IPS-15b (cell line): ENCODE measurements at regions not wholly inside any gene's neighbourhood (a gene's known extent, or its start where the extent isn't known, plus 50 kb on each side); places are given as distances from the start of the nearest gene placed in this dataset.
A peak's percentile ranks its signal among the peaks of the same experiment; 100 is the strongest.

Source experiments
- H3K27me3 ChIP-seq: one replicate; pipeline ENCODE4 v1.6.1; 2013; ENCODE audit warnings: low read length; ENCODE audit not compliant: control insufficient read depth, insufficient read depth
- H3K36me3 ChIP-seq: one replicate; pipeline ENCODE4 v1.6.1; 2013; ENCODE audit warnings: low read length; ENCODE audit not compliant: control insufficient read depth, insufficient read depth
- H3K4me1 ChIP-seq: one replicate; pipeline ENCODE4 v1.6.1; 2013; ENCODE audit warnings: mild to moderate bottlenecking, low read length; ENCODE audit not compliant: control insufficient read depth, insufficient read depth
- H3K4me3 ChIP-seq: one replicate; pipeline ENCODE4 v1.5.1; 2013; ENCODE audit warnings: low read depth, low read length
- H3K9ac ChIP-seq: one replicate; pipeline ENCODE4 v1.6.1; 2013; ENCODE audit warnings: low read depth, mild to moderate bottlenecking, low read length
- H3K9me3 ChIP-seq: one replicate; pipeline ENCODE4 v1.6.1; 2013; ENCODE audit warnings: mild to moderate bottlenecking, low read length; ENCODE audit not compliant: control insufficient read depth, insufficient read depth

DNA sequence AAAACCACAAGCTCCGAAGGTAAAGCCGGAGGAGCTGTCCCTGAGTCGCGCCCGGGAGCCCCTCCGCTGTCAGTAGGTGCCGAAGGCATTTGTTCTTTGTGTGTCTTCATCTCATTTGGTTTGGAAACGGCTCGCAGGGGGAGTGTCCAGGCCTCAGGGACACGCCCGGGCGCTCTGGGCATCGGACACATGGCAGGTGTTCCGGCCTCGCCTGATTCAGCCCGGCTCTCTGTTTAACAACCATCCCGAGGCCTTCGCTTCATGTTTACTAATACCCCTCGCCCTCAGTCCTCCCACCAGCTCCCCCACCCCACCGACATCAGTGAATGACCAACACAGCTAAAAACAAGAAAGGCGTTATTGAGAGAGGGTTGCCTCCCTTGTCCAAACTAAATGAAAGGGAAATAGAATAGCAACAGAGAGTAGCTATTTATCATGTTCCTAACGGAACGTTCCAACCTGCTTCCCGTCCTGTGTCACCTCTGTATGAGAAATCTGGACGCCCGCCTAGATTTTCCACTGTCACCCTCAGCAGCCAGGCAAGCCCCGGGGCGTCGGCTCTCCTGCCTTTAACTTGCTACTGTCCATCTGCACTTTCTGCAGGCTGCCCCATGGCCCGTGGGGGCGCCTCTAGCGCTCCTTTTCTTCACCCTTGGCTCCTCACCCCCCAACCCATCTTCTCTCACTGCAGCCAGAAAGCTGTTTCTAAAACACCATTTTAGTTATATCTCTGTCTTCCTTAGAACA, 73.9 kb downstream of the MYCN start:
- no peaks in the 10 kb centered on the region for H3K36me3 ChIP-seq
- no peaks in the 10 kb centered on the region for H3K9me3 ChIP-seq
- H3K27me3 ChIP-seq: no peaks in the 10 kb centered on the region
- no peak overlapping the region for H3K4me3 ChIP-seq
- peaks cover 5% of the 10 kb centered on the region for H3K4me1 ChIP-seq
- no peak overlapping the region for H3K9ac ChIP-seq

DNA sequence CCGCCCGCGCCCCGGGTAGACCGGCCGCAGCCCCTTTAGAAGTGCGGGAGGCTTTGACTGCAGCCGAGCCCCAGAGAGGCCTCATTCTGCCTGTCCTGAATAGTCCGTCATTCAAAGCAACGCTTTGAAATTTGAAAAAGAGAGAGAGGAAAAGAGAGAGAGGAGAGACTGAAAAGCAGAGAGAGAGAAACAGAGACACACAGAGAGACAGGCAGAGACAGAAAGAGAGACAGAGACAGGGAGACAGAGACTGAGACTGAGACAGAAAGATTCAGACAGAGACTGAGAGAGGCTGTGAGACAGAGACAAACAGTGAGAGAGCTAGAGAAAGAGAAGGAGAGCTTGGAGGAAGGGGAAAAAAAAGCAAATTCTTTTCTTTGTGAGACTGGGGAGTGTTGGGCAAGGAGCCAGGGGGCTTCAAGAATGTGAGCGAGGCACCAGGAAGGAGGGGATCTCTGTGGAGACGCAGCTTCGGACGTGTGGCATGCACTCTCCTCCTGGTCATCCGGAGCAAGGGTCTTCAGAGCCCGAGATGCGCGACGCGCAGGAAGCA, 73.1 kb downstream of the MYCN start:
- Histone ChIP-seq H3K36me3 (no peaks in the 10 kb centered on the region), H3K9me3 (no peaks in the 10 kb centered on the region), H3K27me3 (no peaks in the 10 kb centered on the region), H3K4me3 (no peak overlapping the region), H3K4me1 (peaks cover 5% of the 10 kb centered on the region), H3K9ac (no peak overlapping the region)

DNA sequence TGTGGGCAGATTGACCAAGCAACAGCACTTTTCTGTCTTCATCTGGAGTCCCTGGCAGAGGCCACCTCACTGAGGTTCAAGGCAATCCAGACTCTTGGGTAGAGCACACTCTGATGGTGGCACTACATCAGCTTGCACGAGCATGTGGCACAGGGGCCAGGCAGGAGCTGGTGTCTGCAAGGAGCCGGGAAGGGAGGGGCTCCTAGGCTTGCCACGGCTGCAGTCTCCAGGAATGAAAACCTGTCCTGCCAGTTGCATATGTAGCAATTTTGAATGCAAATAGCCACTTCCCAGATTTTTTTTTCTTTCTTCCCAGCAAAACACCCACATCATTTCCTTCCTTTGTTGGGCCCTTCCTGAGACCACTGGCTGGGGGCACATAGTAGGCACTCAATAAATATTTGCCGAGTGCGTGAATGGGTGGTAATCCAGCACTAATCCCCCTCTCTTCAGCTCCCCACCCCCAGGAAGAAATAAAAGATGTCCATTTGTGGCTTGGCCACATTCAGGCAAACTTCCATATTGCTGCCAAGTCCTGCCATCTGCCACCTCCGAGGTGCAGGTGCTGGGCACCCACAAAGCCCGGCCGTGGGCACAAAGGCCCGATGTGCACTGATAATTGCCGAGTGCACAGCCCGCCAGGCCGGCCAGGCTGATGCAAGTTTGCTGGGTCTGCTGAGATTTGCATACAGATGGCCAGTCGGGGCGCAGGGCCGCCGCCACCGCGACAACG, 72.4 kb downstream of the MYCN start:
- Histone ChIP-seq H3K9ac (peak overlapping the region; percentile 28), H3K4me3 (peak overlapping the region; percentile 5), H3K9me3 (no peaks in the 10 kb centered on the region), H3K4me1 (peaks cover 5% of the 10 kb centered on the region), H3K27me3 (no peaks in the 10 kb centered on the region), H3K36me3 (no peaks in the 10 kb centered on the region)

DNA sequence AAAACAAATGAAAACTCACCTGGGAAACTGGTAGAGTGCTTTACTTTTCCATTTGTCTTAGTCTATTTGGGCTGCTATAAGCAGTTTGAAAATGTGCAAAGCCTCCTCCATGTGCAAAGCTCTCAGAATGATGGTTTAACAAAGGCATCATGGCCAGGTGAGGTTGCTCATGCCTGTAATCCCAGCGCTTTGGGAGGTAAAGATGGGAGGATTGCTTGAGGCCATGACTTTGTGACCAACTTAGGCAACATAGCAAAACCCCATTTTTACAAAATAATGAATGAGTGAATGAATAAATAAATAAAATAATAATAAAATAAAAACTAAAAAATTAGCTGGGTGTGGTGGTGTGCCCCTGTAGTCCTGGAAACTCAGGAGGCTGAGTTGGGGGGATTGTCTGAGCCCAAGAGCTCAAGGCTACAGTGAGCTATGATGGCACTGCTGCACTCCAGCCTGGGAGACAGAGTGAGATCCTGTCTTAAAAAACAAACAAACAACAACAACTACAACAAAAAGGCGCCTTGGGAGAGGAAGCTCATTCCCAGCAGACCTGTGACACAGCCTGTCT, 71.8 kb downstream of the MYCN start:
- no peak overlapping the region for H3K4me3 ChIP-seq
- H3K36me3 ChIP-seq: no peaks in the 10 kb centered on the region
- H3K27me3 ChIP-seq: no peaks in the 10 kb centered on the region
- no peaks in the 10 kb centered on the region for H3K9me3 ChIP-seq
- H3K9ac ChIP-seq: no peak overlapping the region
- peaks cover 5% of the 10 kb centered on the region for H3K4me1 ChIP-seq

DNA sequence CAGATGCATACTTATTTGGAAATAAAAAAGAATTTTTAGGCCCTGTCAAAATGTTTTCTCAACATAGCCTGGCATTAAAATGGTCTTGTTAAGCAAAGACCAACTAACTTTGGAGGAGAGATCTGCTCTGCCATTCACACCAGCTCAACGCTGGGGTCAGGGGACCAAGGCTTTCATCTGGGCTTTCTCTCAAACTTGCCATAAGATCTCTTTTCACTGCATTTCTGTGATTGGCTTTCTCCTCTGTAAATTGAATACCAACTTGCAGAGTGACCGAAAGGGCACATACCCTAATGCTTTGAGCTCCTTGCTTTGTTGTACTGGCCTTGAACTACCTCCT, 71.2 kb downstream of the MYCN start:
- H3K27me3 ChIP-seq: no peaks in the 10 kb centered on the region
- H3K36me3 ChIP-seq: no peaks in the 10 kb centered on the region
- peaks cover 5% of the 10 kb centered on the region for H3K4me1 ChIP-seq
- no peaks in the 10 kb centered on the region for H3K9me3 ChIP-seq
- H3K9ac ChIP-seq: no peak overlapping the region
- no peak overlapping the region for H3K4me3 ChIP-seq

DNA sequence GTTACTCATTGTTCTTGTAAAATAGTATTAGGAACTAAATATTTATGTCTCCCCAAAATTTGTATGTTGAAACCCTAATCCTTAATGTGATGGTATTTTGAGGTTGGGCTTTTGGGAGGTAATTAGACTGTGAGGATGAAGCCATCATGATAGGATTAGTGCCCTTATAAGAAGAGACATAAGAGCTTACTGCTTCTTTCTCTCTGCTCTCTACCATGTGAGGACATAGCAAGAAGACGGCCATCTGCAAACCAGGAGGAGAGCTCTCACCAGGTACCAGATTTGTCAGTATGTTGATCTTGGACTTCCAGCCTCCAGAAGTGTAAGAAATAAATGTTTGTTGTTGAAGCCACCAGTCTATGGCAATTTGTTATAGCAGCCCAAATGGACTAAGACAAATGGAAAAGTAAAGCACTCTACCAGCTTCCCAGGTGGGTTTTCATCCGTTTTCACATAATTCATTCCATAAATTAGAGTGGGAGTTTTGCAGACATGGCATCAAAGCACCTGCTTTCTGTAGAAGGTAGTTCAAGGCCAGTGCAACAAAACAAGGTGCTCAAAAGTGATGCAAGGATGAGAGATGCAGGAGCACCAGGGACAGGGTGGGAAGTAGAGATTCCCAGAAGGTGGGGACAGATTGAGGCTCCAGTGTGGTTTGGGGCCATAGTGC, 70.7 kb downstream of the MYCN start:
- no peak overlapping the region for H3K9ac ChIP-seq
- H3K27me3 ChIP-seq: no peaks in the 10 kb centered on the region
- H3K4me1 ChIP-seq: peaks cover 5% of the 10 kb centered on the region
- no peaks in the 10 kb centered on the region for H3K36me3 ChIP-seq
- H3K4me3 ChIP-seq: no peak overlapping the region
- no peaks in the 10 kb centered on the region for H3K9me3 ChIP-seq

DNA sequence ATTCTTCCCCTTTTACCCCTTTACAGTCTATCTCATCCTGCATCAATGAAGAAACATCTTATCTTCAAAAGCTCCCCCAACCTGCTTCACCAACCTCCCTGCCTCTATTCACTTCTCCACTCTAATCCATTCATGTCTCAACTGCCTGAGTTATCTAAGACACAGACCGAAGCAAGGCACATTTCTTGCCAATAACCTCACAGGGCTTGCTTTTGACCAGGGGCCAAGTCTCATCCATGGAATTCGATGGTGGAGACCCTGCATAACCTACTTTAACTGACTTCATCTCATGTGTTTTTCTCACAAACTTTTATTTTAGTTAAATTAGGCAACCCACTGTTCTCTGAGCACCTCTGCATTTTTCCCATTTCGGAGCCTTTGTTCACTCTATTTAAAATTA, 69.7 kb downstream of the MYCN start:
- Histone ChIP-seq H3K36me3 (no peaks in the 10 kb centered on the region), H3K27me3 (no peaks in the 10 kb centered on the region), H3K4me1 (peaks cover 5% of the 10 kb centered on the region), H3K4me3 (no peak overlapping the region), H3K9ac (no peak overlapping the region), H3K9me3 (no peaks in the 10 kb centered on the region)

DNA sequence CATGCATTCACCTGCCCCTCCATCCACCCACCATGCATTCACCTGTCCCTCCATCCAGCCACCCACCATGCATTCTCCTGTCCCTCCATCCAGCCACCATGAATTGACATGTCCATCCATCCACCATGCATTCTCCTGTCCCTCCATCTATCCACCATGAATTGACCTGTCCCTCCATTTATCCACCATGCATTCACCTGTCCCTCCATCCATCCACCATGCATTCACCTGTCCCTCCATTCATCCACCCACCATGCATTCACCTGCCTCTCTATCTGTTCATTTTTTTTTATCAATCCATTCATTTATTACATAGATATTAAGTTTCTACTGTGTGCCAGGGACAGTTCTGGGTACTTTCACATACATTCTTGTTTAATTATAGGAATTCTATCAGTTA, 69.2 kb downstream of the MYCN start:
- no peak overlapping the region for H3K4me3 ChIP-seq
- no peaks in the 10 kb centered on the region for H3K36me3 ChIP-seq
- H3K9ac ChIP-seq: no peak overlapping the region
- peaks cover 5% of the 10 kb centered on the region for H3K4me1 ChIP-seq
- no peaks in the 10 kb centered on the region for H3K27me3 ChIP-seq
- no peaks in the 10 kb centered on the region for H3K9me3 ChIP-seq

DNA sequence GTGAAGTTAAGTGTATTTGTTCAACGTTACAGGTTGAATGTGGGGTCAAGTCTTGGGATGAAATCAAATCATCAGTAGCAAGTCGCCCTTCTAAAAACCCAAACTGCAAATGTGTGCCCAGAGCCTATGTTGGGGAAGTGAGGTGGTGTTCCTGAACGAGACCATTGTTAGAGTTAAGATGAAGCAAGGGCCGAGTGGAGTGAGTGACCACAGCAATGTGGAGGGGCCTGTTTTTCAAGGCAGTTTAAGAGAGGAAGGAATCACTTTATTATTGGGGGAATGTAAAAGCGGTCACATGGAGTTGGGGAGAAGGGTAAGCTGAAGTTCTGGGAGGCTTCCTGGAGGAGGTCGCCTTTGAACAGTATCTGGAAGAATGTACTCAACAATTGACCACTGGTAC, 68.5 kb downstream of the MYCN start:
- H3K27me3 ChIP-seq: no peaks in the 10 kb centered on the region
- peaks cover 5% of the 10 kb centered on the region for H3K4me1 ChIP-seq
- H3K9ac ChIP-seq: no peak overlapping the region
- no peaks in the 10 kb centered on the region for H3K36me3 ChIP-seq
- H3K9me3 ChIP-seq: no peaks in the 10 kb centered on the region
- no peak overlapping the region for H3K4me3 ChIP-seq

DNA sequence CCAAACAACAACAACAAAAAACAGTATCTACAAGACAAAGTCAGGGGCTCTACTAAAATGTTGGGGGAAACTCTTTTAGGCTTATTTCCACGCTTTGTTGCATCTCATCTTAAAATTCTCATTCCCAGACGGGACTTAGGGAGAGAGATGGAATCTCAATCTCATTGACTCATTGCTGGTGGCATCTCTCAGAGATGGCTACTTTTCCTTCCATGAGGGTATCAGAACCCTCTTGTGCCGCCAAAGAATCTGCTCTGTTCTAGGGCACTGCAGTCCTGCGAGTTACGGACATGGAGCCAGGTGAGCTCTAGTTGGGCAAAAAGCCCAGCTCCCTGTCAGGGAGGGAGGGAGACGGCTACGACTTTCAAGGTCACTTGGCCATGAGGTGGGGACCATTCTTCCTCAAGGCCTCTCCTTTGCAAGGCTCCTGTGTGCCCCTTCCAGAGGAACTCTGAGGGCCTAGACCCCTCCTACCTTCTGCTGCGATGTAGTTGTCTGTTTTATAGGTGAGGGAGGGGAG, 68.0 kb downstream of the MYCN start:
- Histone ChIP-seq H3K9me3 (no peaks in the 10 kb centered on the region), H3K4me1 (peaks cover 3% of the 10 kb centered on the region), H3K27me3 (no peaks in the 10 kb centered on the region), H3K36me3 (no peaks in the 10 kb centered on the region), H3K4me3 (no peak overlapping the region), H3K9ac (no peak overlapping the region)

DNA sequence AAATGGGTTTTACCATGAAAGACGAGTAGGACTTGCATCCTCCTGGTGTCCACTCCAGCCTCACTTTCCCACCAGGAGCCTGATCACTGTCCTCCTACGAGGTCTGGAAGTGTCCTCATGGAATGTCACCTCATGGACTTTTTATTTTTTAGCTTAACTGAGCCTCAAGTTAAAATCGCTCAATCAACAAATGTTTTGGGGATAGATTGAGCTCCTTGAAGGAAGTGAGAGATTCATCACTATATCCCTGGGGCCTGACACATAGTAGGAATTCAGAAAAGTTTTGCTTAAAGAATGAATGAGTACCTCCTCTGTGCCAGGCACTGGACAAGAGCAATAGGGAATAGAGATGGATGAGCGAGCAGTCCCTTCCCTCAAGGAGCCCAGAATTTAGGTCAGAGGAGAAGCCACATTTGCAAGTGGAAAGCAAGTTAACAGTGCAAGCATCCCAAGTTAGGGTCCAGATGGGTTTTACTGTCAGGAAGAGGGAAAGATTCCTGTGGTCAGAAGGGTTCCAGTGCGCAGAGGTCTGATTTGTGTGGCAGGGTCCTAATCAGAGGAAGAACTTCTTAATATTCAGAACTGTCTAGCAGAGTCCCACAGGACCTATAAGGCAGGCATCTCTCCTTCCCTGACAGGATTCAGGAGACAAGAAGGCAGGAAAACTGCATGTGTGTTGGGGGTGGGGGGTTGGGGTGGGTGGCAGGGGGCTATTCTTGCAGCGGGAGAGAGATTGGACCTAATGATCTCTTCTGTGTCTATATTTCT, 67.0 kb downstream of the MYCN start:
- Histone ChIP-seq H3K27me3 (no peaks in the 10 kb centered on the region), H3K36me3 (no peaks in the 10 kb centered on the region), H3K9ac (no peak overlapping the region), H3K4me3 (no peak overlapping the region), H3K9me3 (peaks cover 3% of the 10 kb centered on the region), H3K4me1 (no peaks in the 10 kb centered on the region)
